HG02642 (cell line): ENCODE measurements at regions not wholly inside any gene's neighbourhood (a gene's known extent, or its start where the extent isn't known, plus 50 kb on each side); places are given as distances from the start of the nearest gene placed in this dataset.
A peak's percentile ranks its signal among the peaks of the same experiment; 100 is the strongest.

Experiments used
- ATAC-seq: cut with Tn5 transposase; IDR thresholded peaks from one replicate; pipeline ENCODE4 v1.9.1; 2021; ENCODE audit warnings: mild to moderate bottlenecking; ENCODE audit not compliant: unreplicated experiment, poor library complexity

GRCh38 chr1:106836708-106837107 is 219.8 kb upstream of the PRMT6 start:
- ATAC-seq = peak; percentile 96

- ATAC-seq = no peak
These were observed 213.0 kb upstream of the PRMT6 start for GRCh38 chr1:106843518-106843917.

- peak; percentile 96 for ATAC-seq
These were observed 209.8 kb upstream of the PRMT6 start for GRCh38 chr1:106846656-106847055.

GRCh38 chr1:106861110-106861509 is 195.4 kb upstream of the PRMT6 start:
- ATAC-seq = no peak

GRCh38 chr1:106868828-106869227 is 187.6 kb upstream of the PRMT6 start:
- no peak for ATAC-seq

- ATAC-seq = peak; percentile 69
These were observed 180.9 kb upstream of the PRMT6 start for GRCh38 chr1:106875622-106876021.

DNA sequence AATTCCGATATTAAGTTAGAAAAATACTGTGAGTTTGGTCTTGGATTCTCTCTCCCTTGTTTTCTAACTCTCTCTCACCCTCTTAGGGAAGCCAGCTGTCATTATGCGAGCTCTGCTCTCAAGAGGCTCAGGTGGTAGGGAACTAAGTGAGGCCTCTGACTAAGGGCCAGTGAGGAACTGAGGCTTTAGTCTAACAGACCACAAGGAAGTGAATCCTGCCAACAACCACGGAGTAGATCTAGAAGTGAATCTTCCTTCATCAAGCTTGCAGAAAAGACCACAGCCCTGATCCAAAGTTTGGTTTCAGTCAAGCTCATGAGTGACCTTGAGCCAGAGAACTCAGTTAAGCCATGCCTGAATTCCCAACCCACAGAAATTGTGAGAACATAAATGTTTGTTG is 180.1 kb upstream of the PRMT6 start:
- peak; percentile 56 for ATAC-seq

GRCh38 chr1:106879538-106879937 is 176.9 kb upstream of the PRMT6 start:
- ATAC-seq = no peak

DNA sequence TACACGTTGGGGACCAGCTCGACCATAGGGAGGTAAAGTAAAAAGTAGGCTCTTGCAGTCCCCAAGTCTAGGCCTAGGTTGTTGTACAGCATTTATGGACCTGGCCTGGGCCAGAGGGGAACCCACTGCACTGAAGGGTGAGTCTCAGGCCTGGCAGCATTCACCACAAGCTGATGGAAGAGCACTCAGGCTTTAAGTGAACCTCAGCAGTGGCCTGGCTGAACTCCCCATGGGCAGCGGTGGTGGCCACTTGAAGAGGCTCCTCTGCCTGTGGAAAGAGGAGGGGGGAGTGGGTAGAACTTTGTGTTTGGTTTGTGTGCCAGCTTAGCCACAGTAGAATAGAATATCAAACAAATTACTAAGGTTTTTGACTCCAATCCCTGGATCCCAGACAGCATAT is 176.2 kb upstream of the PRMT6 start:
- ATAC-seq = no peak

- ATAC-seq = no peak
These were observed 173.3 kb upstream of the PRMT6 start for GRCh38 chr1:106883208-106883607.

GRCh38 chr1:106889059-106889458 is 167.4 kb upstream of the PRMT6 start:
- no peak for ATAC-seq

- ATAC-seq = no peak
These were observed 166.9 kb upstream of the PRMT6 start for GRCh38 chr1:106889583-106889982.

GRCh38 chr1:106897976-106898375 is 158.5 kb upstream of the PRMT6 start:
- no peak for ATAC-seq

DNA sequence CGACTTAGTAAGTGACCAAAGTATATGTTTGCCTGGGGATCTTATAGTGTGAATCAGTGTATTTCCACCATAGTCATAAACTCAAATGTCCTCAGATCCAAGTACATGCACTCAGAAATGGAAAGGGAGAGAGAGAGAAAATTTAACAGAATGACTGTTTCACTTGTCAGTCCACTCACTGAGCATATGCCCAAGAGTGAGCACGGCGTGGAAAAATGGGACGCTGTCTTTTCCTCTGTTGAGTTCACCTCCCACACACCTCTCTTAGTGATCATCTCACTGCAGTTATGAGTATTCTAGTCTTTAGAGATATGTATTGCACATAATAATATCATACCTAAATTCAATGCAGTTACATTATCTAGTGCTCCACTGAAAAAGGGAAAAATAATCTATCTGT is 156.8 kb upstream of the PRMT6 start:
- ATAC-seq = no peak

DNA sequence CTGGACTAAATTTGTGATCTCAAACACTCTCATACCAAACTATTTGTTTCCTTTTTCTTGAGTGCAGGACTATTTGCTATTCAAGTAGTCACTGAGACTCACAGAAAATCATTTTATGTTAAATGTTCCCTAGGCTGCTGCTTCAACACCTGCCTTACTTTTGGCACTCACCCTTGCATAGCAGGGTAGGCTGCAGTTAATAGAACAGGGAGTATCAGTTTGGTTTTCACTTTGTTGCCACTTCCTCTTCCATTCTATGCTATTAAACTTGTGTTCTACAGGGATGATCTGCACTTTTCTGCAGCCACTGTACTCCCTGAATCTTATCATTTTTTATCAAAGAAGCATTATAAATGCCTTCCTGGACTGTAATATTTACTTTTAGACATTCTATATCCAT is 148.7 kb upstream of the PRMT6 start:
- ATAC-seq = peak; percentile 100

DNA sequence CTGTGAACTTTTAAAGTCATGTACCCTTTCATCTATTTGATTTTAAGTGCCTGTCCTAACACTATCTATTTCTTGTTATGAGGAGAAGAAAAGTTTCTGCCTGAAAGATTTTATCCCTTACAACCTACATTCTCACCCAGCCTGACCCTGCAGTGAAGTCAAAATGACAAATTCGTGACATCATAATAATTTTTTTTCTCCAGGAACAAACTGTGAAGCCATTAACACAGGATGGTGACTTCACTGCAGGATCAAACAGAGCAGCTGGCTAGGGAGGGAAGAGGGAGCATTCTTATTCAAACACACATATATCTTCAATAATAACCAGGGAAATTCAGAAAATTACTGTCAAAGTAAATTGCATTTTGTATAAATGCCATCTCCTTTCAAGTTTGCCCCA is 147.8 kb upstream of the PRMT6 start:
- ATAC-seq = no peak

GRCh38 chr1:106910798-106911197 is 145.7 kb upstream of the PRMT6 start:
- no peak for ATAC-seq

DNA sequence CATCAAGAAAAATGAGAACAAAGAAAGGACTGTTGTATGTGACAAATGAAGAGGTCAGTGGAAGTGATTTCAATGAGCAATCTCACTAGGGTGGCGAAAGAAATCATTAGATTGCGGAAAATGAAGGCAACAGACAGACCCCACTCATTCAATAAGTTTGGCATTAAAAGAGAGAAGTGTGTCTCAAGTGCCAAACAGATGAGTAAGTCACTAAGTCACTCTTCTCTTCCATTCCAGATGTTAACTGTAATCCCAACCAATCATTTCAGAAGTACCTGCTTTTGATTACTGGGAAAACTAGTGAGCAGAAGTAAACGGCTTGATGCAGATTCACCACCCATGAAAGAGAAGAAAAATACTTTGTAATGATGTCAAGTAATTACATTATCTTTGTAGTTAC is 144.3 kb upstream of the PRMT6 start:
- no peak for ATAC-seq

DNA sequence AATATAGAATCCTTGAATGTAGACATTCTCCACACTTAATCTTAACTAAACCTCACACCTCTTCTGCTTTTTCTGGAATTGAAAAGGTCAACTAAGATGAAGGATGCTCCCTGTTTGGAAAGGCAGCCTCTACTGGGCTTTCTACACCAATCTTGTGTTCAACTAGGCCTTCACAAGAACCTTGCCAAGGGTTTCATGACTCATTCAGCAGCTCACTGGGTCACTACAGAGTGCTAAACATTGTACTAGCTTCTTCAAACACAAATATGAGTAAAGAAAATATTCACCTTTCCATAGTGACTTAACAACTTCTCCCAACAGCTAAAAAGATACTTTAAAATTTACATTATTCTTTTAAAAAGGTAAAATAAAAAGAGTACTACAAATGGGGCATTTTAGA is 135.3 kb upstream of the PRMT6 start:
- no peak for ATAC-seq

GRCh38 chr1:106924360-106924759 is 132.1 kb upstream of the PRMT6 start:
- no peak for ATAC-seq

DNA sequence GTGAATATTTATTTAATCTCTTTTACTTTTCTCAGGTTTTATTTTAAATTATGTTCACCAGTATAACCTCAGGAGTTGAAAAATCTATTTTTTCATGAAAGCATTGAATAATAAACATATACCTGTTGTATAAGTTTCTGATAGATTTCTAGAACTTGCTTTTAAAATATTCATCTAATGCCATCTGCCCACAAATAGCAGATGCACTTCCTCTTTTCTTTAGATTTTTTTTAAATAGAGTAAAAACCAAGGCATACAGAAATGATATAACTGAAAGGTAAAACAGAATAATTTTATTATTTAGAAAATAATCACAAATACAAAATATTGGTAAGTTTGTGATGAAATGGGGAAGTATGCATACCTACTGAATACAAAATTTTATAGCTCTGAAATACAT is 130.7 kb upstream of the PRMT6 start:
- ATAC-seq = no peak

GRCh38 chr1:106926803-106927582 is 129.5 kb upstream of the PRMT6 start:
- no peak for ATAC-seq

DNA sequence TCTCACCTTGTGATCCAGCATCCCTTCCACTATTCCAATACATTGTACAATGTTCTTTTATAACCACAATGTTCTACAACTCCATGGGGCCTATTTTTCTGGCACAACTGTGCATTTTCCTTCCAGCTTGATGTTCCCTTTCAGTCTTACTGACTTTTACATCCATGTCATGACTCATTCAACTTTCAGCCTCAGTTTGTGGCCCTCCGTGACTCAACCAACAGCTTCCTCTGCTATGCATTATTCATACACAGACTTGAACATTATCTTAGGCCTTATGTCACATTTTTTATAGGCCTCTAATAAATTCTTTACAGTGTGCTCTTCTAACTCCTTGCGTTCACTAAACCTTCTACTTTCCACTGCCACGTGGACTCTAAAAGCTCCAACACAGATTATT is 119.4 kb upstream of the PRMT6 start:
- no peak for ATAC-seq
